ENCODE measurements at regions not wholly inside any gene's neighbourhood (a gene's known extent, or its start where the extent isn't known, plus 50 kb on each side); places are given as distances from the start of the nearest gene placed in this dataset.
A peak's percentile ranks its signal among the peaks of the same experiment; 100 is the strongest.

- Histone ChIP-seq H4K20me1 (ENCODE audit: insufficient read depth, low read length) (no peaks in the 10 kb centered on the region), H3K36me3 (ENCODE audit: insufficient read depth, low read length) (no peaks in the 10 kb centered on the region), H3K9me3 (ENCODE audit: low read depth, low read length) (no peaks in the 10 kb centered on the region), H2AFZ (ENCODE audit: low read length) (no peak overlapping the region), H3K4me3 (ENCODE audit: insufficient read depth, low read length) (no peak overlapping the region), H3K4me2 (ENCODE audit: insufficient read depth, low read length) (no peak overlapping the region), H3K4me1 (ENCODE audit: insufficient read depth, low read length) (peaks cover 3% of the 10 kb centered on the region), H3K27me3 (ENCODE audit: insufficient read depth, low read length) (no peaks in the 10 kb centered on the region), H3K79me2 (ENCODE audit: insufficient read depth, low read length) (no peaks in the 10 kb centered on the region), H3K27ac (ENCODE audit: low read depth, low read length) (no peak overlapping the region)
- no peak for DNase-seq (ENCODE audit: insufficient read length, low spot score, missing footprints)
- TF ChIP-seq CTCF (IDR thresholded peaks at IDR 0.05; ENCODE audit: extremely low read depth, low read depth, low read length), result no peak
Observed at GRCh38 chr5:98499892-98500291, 273.6 kb upstream of the RGMB start.

GRCh38 chr5:98500811-98501210 lies 272.7 kb upstream of the RGMB start:
- Histone ChIP-seq H3K27ac (ENCODE audit: low read depth, low read length) (no peak overlapping the region), H3K4me3 (ENCODE audit: insufficient read depth, low read length) (no peak overlapping the region), H3K9me3 (ENCODE audit: low read depth, low read length) (no peaks in the 10 kb centered on the region), H3K4me2 (ENCODE audit: insufficient read depth, low read length) (no peak overlapping the region), H3K4me1 (ENCODE audit: insufficient read depth, low read length) (peaks cover 3% of the 10 kb centered on the region), H2AFZ (ENCODE audit: low read length) (no peak overlapping the region), H3K36me3 (ENCODE audit: insufficient read depth, low read length) (no peaks in the 10 kb centered on the region), H3K79me2 (ENCODE audit: insufficient read depth, low read length) (no peaks in the 10 kb centered on the region), H4K20me1 (ENCODE audit: insufficient read depth, low read length) (no peaks in the 10 kb centered on the region), H3K27me3 (ENCODE audit: insufficient read depth, low read length) (no peaks in the 10 kb centered on the region)
- DNase-seq (ENCODE audit: insufficient read length, low spot score, missing footprints), result no peak
- TF ChIP-seq CTCF (IDR thresholded peaks at IDR 0.05; ENCODE audit: extremely low read depth, low read depth, low read length), result no peak

- Histone ChIP-seq H3K27ac (ENCODE audit: low read depth, low read length) (no peak overlapping the region), H3K4me1 (ENCODE audit: insufficient read depth, low read length) (peaks cover 3% of the 10 kb centered on the region), H2AFZ (ENCODE audit: low read length) (peak overlapping the region; percentile 31), H3K4me3 (ENCODE audit: insufficient read depth, low read length) (no peak overlapping the region), H4K20me1 (ENCODE audit: insufficient read depth, low read length) (no peaks in the 10 kb centered on the region), H3K4me2 (ENCODE audit: insufficient read depth, low read length) (no peak overlapping the region), H3K9me3 (ENCODE audit: low read depth, low read length) (no peaks in the 10 kb centered on the region), H3K27me3 (ENCODE audit: insufficient read depth, low read length) (no peaks in the 10 kb centered on the region), H3K36me3 (ENCODE audit: insufficient read depth, low read length) (no peaks in the 10 kb centered on the region), H3K79me2 (ENCODE audit: insufficient read depth, low read length) (no peaks in the 10 kb centered on the region)
- TF ChIP-seq CTCF (IDR thresholded peaks at IDR 0.05; ENCODE audit: extremely low read depth, low read depth, low read length), result no peak
- DNase-seq (ENCODE audit: insufficient read length, low spot score, missing footprints), result no peak
Observed at GRCh38 chr5:98503616-98504015, 269.8 kb upstream of the RGMB start.

GRCh38 chr5:98504505-98504904 lies 269.0 kb upstream of the RGMB start:
- H3K4me3 ChIP-seq (ENCODE audit: insufficient read depth, low read length), result no peak overlapping the region
- no peak overlapping the region for H3K27ac ChIP-seq (ENCODE audit: low read depth, low read length)
- no peak overlapping the region for H2AFZ ChIP-seq (ENCODE audit: low read length)
- no peaks in the 10 kb centered on the region for H3K79me2 ChIP-seq (ENCODE audit: insufficient read depth, low read length)
- no peak for DNase-seq (ENCODE audit: insufficient read length, low spot score, missing footprints)
- no peaks in the 10 kb centered on the region for H4K20me1 ChIP-seq (ENCODE audit: insufficient read depth, low read length)
- H3K4me2 ChIP-seq (ENCODE audit: insufficient read depth, low read length), result no peak overlapping the region
- no peaks in the 10 kb centered on the region for H3K9me3 ChIP-seq (ENCODE audit: low read depth, low read length)
- peaks cover 3% of the 10 kb centered on the region for H3K4me1 ChIP-seq (ENCODE audit: insufficient read depth, low read length)
- no peaks in the 10 kb centered on the region for H3K36me3 ChIP-seq (ENCODE audit: insufficient read depth, low read length)
- TF ChIP-seq CTCF (IDR thresholded peaks at IDR 0.05; ENCODE audit: extremely low read depth, low read depth, low read length), result no peak
- no peaks in the 10 kb centered on the region for H3K27me3 ChIP-seq (ENCODE audit: insufficient read depth, low read length)

All from osteoblast (primary cell).